Nucleus accumbens (tissue), 56 donors: ENCODE measurements at regions not wholly inside any gene's neighbourhood (a gene's known extent, or its start where the extent isn't known, plus 50 kb on each side); places are given as distances from the start of the nearest gene placed in this dataset.

Experiments
- DNase-seq, 56 donors: peaks; one replicate each; lab custom pipeline; 2025; lab: John Stamatoyannopoulos, UW

DNA sequence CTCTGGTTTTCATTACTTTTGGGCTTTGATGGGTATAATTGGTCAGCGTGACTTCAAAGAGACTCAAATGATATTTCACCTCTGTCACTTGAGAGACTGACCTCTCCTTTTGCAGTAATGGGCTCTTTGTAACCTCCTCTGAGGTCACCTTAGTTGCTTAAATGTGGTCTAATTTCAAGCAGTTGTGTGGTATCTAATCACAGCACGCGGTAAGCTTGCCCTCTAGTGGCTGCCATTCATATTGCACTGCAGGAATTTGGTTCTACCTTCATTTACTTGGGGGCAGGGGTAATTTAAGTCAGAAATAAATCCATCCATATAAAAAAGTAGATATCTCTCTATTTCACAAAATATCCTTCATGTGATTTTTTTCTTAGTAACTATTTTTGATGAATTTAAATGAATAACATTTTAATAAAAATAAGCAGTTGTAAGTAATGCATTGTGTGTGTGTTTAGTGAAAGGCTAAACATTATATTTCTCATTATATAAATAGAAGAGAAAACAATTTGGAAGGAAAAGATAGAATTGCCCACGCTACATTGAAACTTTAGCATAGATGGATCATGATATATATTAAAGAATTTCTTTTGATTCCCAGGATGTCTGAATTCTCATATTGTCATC lies 55.0 kb upstream of the ANO3 start:
- DNase-seq = peak in 23 of 56 donors; percentile 2 to 74 (median 22)

DNA sequence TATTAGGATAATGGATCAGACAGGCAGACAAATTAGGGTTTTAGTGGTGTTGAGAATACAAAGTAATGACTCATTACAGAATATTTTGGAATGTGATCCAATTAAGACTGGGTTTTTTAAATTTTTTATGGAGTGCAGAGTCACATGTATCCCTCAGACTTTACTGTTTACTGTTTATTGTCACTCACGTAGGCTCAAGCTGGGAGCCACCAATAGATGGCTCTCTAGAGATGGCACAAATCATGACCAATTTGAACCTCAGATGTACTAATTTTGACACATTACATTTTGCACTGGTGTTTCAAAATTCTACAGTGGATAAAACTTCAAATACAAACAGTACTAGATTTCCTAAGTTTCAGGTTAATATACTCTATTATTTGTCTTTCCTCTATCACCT lies 53.6 kb upstream of the ANO3 start:
- no peak for DNase-seq
